ENCODE measurements at regions not wholly inside any gene's neighbourhood (a gene's known extent, or its start where the extent isn't known, plus 50 kb on each side); places are given as distances from the start of the nearest gene placed in this dataset.

DNA sequence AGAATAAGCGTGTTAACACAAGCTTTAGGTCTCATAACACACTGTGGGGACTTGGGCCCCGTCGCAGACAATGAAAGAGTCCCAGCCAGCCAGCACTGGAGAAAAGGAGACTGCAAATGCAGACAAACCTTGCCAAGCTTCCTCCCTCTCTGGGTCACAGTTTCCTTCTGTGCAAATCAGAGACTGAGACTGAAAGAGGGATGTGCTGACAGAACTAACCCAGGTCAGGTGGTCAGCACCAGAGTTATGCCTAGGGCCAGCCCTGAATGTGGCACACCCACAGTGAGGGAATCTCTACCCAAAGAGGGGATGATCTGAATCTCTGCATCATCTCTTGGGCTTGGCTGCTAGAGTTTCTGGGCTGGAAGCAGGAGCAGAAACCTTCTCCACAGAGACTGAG is 282.3 kb upstream of the CCL2 start:
- TF ChIP-seq, protein P1, sequence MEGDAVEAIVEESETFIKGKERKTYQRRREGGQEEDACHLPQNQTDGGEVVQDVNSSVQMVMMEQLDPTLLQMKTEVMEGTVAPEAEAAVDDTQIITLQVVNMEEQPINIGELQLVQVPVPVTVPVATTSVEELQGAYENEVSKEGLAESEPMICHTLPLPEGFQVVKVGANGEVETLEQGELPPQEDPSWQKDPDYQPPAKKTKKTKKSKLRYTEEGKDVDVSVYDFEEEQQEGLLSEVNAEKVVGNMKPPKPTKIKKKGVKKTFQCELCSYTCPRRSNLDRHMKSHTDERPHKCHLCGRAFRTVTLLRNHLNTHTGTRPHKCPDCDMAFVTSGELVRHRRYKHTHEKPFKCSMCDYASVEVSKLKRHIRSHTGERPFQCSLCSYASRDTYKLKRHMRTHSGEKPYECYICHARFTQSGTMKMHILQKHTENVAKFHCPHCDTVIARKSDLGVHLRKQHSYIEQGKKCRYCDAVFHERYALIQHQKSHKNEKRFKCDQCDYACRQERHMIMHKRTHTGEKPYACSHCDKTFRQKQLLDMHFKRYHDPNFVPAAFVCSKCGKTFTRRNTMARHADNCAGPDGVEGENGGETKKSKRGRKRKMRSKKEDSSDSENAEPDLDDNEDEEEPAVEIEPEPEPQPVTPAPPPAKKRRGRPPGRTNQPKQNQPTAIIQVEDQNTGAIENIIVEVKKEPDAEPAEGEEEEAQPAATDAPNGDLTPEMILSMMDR (IDR thresholded peaks at IDR 0.05; ENCODE audit: extremely low read depth in 1 of 2, insufficient read depth in 1 of 2, low read depth in 1 of 2, low read length in 2 of 2), result no peak
- TF ChIP-seq POLR2AphosphoS5 (IDR thresholded peaks at IDR 0.05; ENCODE audit: insufficient read depth, low read depth, low read length) (no peak), EZH2 (IDR thresholded peaks at IDR 0.05; ENCODE audit: borderline replicate concordance, low read depth, low read length, severe bottlenecking) (no peak), JUN (IDR thresholded peaks at IDR 0.05; ENCODE audit: borderline replicate concordance, insufficient read depth, insufficient read length, low read depth) (no peak), POLR2A (IDR thresholded peaks at IDR 0.05; ENCODE audit: low read depth, low read length) (no peak)

All from endothelial cell of umbilical vein (primary cell).